Adipocyte (in vitro differentiated cells): ENCODE measurements at regions not wholly inside any gene's neighbourhood (a gene's known extent, or its start where the extent isn't known, plus 50 kb on each side); places are given as distances from the start of the nearest gene placed in this dataset.
"Not testable (repeated sequence)": the region's sequence is repeated elsewhere in the genome, so short reads cannot be mapped to it uniquely, and the experiment has no call there.

Experiments
- DNase-seq: peaks from one replicate; pipeline ENCODE4 v3.0.0-alpha.2; 2015; ENCODE audit warnings: low read depth
- H3K27me3 ChIP-seq: replicated peaks from 2 replicates; pipeline ENCODE4 v1.7.0; 2013; ENCODE audit warnings: mild to moderate bottlenecking, low read length, moderate library complexity; ENCODE audit not compliant: control insufficient read depth, insufficient read depth
- H3K36me3 ChIP-seq: 2 replicates; pipeline ENCODE4 v1.7.0; 2013; ENCODE audit warnings: low read length, mild to moderate bottlenecking, moderate library complexity; ENCODE audit not compliant: control insufficient read depth, insufficient read depth, severe bottlenecking
- H3K4me1 ChIP-seq: 2 replicates; pipeline ENCODE4 v1.7.0; 2013; ENCODE audit warnings: mild to moderate bottlenecking, low read length, moderate library complexity; ENCODE audit not compliant: control insufficient read depth, insufficient read depth
- H3K4me3 ChIP-seq: 2 replicates; pipeline ENCODE4 v1.7.0; 2013; ENCODE audit warnings: mild to moderate bottlenecking, low read length, moderate library complexity
- H3K9ac ChIP-seq: 2 replicates; pipeline ENCODE4 v1.7.0; 2013; ENCODE audit warnings: mild to moderate bottlenecking, low read length, moderate library complexity
- H3K9me3 ChIP-seq: 2 replicates; pipeline ENCODE4 v1.7.0; 2013; ENCODE audit warnings: mild to moderate bottlenecking, low read length, moderate library complexity; ENCODE audit not compliant: control insufficient read depth

DNA sequence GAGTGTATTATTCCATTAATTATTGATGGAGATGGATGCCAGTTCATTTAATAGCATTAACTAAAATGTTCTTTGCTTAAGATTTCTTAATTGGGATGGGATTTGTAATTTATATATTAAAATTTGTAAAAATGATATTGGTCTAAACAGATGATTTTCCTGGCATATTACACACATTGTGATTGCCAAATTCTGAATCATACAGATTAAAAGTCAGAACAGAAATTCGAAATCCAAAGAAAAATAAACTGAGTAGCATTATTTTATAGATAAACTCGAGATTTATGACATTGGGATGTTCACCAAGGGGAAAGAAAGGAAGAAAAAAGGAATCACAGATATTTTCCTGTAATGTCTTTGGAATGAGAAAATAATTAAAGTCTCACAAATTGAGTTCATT, 481.1 kb downstream of the CCER1 start:
- Histone ChIP-seq H3K4me1 (peaks cover 14% of the 10 kb centered on the region), H3K9me3 (peaks cover 21% of the 10 kb centered on the region), H3K36me3 (no peaks in the 10 kb centered on the region), H3K9ac (peak overlapping the region; percentile 22), H3K4me3 (peak overlapping the region; percentile 43), H3K27me3 (no peaks in the 10 kb centered on the region)
- peak; percentile 23 for DNase-seq

DNA sequence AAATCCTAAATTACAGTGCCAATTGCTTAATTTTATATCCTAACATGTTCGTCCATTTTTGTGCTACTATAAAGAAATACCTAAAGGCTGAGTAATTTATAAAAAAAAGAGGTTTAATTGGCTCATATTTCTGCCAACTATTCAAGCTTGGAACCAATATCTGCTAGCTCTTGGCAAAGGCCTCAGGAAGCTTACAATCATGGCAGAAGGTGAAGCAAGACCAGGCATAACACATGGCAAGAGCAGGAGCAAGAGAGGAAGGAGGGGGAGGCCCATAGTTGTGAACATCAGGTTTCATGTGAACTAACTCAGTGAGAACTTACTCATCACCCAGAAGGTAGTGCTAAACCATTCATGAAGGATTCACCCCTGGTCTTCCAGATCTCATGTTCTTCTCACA, 494.3 kb downstream of the CCER1 start:
- Histone ChIP-seq H3K4me3 (no peak overlapping the region), H3K27me3 (no peaks in the 10 kb centered on the region), H3K4me1 (no peaks in the 10 kb centered on the region), H3K9me3 (no peaks in the 10 kb centered on the region), H3K36me3 (no peaks in the 10 kb centered on the region), H3K9ac (no peak overlapping the region)
- DNase-seq: no peak

DNA sequence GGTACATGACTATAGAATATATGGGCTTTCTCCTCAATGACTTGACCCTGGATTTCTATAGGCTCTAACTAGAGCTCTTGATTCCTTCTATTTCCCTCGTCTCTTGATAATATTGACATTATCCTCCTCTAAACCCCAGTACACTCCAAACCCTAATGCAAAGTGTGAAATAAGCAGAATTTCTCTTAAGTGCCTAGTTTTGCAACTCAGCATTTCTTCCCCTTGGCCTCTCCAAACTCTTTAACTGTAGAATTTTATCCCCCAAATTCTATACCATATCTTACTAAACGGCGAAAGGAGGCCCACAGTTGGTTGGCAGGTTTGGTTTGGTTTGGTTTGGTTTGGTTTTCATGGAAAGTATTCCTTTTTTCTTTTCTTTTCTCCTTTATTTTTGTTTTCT, 498.7 kb downstream of the CCER1 start:
- Histone ChIP-seq H3K4me3 (no peak overlapping the region), H3K9ac (no peak overlapping the region), H3K4me1 (no peaks in the 10 kb centered on the region), H3K27me3 (no peaks in the 10 kb centered on the region), H3K36me3 (no peaks in the 10 kb centered on the region), H3K9me3 (no peaks in the 10 kb centered on the region)
- no peak for DNase-seq

DNA sequence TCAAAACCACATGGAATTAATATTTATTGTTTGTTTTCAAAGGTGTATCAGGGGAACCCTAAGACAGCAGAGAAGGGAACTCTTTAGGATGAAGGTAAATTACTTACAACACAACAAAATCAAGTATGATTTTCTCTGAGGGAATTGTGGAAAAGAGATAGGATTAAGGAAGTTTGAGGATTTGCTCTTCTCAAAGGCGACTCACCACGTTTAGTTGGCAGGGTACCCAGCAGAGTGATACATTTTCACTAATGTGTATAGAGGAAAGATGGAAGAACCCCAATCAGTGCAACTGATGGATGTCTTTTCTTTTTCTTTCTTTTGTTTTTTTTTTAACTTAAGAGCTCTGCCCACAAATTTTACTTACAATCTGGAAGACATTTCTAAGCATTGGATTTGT, 499.2 kb downstream of the CCER1 start:
- no peaks in the 10 kb centered on the region for H3K36me3 ChIP-seq
- H3K9ac ChIP-seq: no peak overlapping the region
- no peak overlapping the region for H3K4me3 ChIP-seq
- no peaks in the 10 kb centered on the region for H3K27me3 ChIP-seq
- H3K9me3 ChIP-seq: no peaks in the 10 kb centered on the region
- DNase-seq: no peak
- no peaks in the 10 kb centered on the region for H3K4me1 ChIP-seq

DNA sequence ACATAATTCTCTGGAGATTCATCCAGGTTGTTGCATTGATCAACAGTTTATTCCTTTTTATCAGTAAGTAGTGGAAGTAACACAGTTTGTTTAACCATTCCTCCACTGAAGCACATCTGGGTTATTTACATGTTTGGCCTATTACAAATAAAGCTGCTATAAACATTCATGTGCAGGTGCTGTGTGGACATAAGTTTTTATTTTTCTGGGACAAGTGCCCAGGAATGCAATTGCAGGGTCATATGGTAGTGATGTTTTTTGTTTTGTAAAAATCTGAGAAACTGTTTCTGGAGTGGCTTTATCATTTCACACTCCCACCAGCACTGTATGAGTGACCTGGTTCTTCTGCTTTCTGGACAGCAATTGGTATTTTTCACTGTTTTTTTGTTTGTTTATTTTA, 505.4 kb downstream of the CCER1 start:
- H3K36me3 ChIP-seq: no peaks in the 10 kb centered on the region

DNA sequence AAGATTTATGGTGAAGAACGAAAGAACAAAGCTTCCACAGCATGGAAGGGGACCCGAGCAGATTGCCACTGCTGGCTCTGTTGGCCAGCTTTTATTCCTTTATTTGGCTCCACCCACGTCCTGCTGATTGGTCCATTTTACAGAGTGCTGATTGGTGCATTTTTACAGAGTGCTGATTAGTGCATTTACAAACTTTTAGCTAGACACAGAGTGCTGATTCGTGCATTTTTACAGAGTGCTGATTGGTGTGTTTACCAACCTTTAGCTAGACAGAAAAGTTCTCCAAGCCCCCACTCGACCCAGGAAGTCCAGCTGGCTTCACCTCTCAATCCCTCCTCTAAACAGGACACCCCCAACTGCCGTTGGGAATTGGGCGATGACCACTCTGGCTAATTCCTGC, 511.5 kb downstream of the CCER1 start:
- not testable (repeated sequence) for H3K9ac ChIP-seq, H3K4me3 ChIP-seq, H3K36me3 ChIP-seq, H3K9me3 ChIP-seq, H3K4me1 ChIP-seq, DNase-seq, H3K27me3 ChIP-seq

More for the DNA sequence above, 505.4 kb downstream of the CCER1 start:
- no peak overlapping the region for H3K4me3 ChIP-seq
- no peaks in the 10 kb centered on the region for H3K27me3 ChIP-seq
- no peaks in the 10 kb centered on the region for H3K9me3 ChIP-seq
- DNase-seq: peak; percentile 8
- no peak overlapping the region for H3K9ac ChIP-seq
- no peaks in the 10 kb centered on the region for H3K4me1 ChIP-seq

DNA sequence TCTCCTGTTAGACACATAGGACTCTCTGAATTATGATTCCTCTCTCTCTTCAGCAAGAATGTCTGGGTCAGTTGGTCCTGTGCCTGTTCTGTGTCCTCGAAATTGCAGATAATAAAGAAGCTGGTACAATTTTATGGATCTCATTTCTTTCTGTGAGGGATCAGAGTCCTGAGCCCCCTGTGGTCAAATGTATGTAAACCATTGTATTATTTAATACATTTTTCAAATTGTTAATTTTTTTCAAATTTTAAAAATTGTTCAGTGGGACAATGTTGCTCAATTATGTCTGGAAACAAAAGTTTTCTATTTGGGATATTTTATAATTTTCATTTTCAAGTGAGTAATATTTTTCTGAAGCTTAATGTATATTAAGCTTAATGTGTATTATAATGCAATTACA, 513.5 kb downstream of the CCER1 start:
- H3K9me3 ChIP-seq: peaks cover 9% of the 10 kb centered on the region
- H3K36me3 ChIP-seq: no peaks in the 10 kb centered on the region
- no peak overlapping the region for H3K4me3 ChIP-seq
- no peaks in the 10 kb centered on the region for H3K27me3 ChIP-seq
- H3K9ac ChIP-seq: no peak overlapping the region
- no peak for DNase-seq
- no peaks in the 10 kb centered on the region for H3K4me1 ChIP-seq

DNA sequence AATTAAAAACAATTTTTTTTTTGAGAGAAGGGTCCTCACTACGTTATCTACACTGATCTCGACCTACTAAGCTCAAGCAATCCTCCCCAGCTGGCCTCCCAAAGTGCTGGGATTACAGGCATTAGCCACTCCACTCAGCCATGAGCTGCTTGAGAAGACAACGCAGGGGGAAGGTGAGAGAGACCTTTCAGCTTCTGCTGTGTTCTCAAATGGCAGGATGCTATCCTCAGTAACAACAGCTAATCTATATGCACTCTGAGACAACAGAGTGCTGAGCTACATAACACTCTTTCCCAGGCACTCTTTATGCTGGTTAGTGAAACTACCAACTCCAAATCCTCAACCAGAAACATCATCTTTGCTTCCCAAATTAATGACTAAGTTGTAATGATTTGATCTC, 526.1 kb downstream of the CCER1 start:
- Histone ChIP-seq H3K27me3 (no peaks in the 10 kb centered on the region), H3K9ac (no peak overlapping the region), H3K4me3 (no peak overlapping the region), H3K36me3 (no peaks in the 10 kb centered on the region), H3K9me3 (peaks cover 5% of the 10 kb centered on the region), H3K4me1 (no peaks in the 10 kb centered on the region)
- DNase-seq: no peak

DNA sequence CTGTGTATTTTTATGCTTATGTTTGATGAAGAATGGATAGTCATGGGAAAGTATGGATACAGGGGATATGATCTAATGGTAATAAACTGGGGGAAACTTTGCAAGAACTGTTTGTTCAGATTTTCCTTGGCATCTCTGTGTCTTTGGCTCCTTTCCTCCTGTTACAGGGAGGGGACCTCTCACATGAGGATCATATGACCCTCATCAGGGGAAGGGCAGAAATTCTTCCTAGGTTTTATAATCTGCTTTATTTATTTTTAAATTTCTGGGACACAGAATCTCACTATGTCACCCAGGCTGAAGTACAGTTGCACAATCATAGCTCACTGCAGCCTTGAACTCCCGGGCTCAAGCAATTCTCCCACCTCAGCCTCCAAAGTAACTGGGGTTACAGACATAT, 526.5 kb downstream of the CCER1 start:
- no peaks in the 10 kb centered on the region for H3K4me1 ChIP-seq
- no peak overlapping the region for H3K4me3 ChIP-seq
- H3K36me3 ChIP-seq: no peaks in the 10 kb centered on the region
- no peak for DNase-seq
- H3K9ac ChIP-seq: no peak overlapping the region
- H3K9me3 ChIP-seq: peaks cover 2% of the 10 kb centered on the region
- no peaks in the 10 kb centered on the region for H3K27me3 ChIP-seq

DNA sequence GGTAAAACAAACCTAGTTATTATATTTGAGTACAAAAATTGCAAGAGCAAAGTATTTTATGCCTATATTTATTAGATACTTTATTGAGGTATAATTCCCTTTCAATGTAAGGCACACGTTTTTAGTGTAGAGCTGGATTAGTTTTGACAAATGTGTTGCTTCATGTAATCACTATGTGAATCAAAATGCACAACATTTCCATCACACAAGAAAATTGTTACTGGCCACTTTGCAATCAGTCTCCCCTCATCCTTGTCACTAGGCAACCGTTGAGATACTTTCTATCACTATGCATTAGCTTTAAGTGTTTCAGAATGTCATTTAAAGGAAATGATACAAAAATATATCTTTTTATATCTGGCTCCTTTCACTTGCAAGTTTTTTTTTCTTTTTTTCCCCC, 531.0 kb downstream of the CCER1 start:
- DNase-seq: no peak
- Histone ChIP-seq H3K36me3 (no peaks in the 10 kb centered on the region), H3K9me3 (peaks cover 9% of the 10 kb centered on the region), H3K4me3 (no peak overlapping the region), H3K4me1 (no peaks in the 10 kb centered on the region), H3K27me3 (no peaks in the 10 kb centered on the region), H3K9ac (no peak overlapping the region)

DNA sequence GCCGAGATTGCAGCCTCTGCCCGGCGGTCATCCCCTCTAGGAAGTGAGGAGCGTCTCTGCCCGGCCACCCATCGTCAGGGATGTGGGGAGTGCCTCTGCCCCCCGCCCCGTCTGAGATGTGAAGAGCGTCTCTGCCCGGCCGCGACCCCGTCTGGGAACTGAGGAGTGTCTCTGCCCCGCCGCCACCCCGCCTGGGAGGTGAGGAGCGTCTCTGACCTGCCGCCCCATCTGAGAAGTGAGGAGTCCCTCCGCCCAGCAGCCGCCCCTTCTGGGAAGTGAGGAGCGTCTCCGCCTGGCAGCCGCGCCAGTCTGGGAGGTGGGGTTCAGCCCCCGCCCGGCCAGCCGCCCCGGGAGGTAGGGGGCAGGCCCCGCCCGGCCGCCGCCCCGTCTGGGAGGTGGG, 544.0 kb downstream of the CCER1 start:
- no peak overlapping the region for H3K9ac ChIP-seq
- no peak overlapping the region for H3K4me3 ChIP-seq
- no peaks in the 10 kb centered on the region for H3K4me1 ChIP-seq
- no peaks in the 10 kb centered on the region for H3K27me3 ChIP-seq
- DNase-seq: no peak
- no peaks in the 10 kb centered on the region for H3K36me3 ChIP-seq
- peaks cover 1% of the 10 kb centered on the region for H3K9me3 ChIP-seq

DNA sequence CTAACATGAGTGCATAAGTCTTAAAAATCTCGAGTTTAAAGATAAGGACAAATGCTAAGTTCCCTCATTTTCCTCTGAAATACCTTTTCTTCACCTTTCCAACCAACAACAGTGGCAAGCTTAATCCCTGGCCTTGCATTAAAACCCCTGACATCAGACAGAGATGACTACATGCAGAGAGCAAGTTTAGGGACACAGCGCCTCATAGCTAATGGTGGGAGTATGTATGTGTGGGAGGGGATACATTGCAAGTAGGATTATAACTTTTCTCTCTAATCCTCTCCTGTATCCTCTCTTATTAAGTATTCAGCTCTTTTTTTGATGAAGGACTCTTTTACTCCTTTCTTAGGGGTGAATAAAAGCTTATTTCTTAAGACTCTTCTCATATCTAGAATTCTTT, 547.1 kb downstream of the CCER1 start:
- no peaks in the 10 kb centered on the region for H3K27me3 ChIP-seq
- no peak for DNase-seq
- no peak overlapping the region for H3K4me3 ChIP-seq
- no peaks in the 10 kb centered on the region for H3K9me3 ChIP-seq
- H3K9ac ChIP-seq: no peak overlapping the region
- H3K36me3 ChIP-seq: no peaks in the 10 kb centered on the region
- peaks cover 4% of the 10 kb centered on the region for H3K4me1 ChIP-seq
